NCI-H2171 (cell line): ENCODE measurements at regions not wholly inside any gene's neighbourhood (a gene's known extent, or its start where the extent isn't known, plus 50 kb on each side); places are given as distances from the start of the nearest gene placed in this dataset.
"Not testable (repeated sequence)": the region's sequence is repeated elsewhere in the genome, so short reads cannot be mapped to it uniquely, and the experiment has no call there.

Experiments used
- DNase-seq: peaks from one replicate; lab custom pipeline; 2025; lab: John Stamatoyannopoulos, UW

DNA sequence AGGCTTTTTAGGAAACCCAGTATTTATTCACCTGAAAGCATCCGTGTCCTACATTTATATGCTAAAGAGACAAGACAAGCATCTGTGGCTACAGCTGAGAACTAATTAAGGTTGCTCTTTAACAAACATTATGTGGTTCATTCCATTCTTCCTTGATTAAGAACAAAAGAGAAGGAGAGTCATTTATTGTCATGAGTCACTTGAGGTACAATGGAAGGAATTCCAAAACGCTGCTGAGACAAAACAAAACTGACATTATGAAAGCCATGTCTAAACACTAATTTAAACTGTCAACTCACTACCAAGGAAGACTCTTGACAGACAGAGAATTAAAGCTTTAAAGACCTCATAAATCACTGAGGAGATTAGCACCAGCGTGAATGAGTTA is 214.4 kb downstream of the BMP4 start:
- DNase-seq: no peak

DNA sequence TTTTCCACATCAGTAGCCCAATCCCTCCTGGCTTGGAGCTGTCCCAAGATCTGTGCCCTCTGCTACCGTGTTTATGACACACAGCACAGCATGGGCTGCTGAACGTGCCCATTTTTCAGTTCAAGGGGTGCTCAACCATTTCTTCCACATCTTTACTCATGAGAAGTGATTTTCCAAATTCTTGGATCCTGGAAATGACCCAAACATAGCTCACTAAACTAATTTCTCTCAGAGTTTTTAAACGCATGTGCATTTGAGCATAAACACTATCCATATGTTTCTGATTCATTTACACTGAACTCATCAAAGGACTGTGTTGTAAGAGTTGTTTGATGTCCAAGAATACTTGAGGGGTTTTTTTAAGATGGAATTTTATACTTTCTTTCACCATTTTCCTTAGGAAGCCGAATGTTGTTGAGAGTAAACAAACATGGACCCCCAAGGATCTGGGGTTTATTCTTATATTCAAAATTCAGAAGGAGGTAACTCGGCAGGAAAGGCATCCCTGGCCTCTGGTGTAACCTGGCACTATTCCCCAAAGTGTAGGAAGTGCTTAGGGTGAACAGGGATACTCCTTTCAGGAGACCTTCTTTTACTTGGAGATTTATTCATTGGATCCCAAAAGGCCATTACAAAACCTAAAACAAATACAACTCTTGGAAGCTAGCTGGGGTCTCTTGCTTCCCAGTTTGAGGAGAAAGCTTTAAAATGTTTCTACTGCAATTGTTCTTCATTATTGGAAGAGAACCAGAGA is 215.0 kb downstream of the BMP4 start:
- DNase-seq: no peak

DNA sequence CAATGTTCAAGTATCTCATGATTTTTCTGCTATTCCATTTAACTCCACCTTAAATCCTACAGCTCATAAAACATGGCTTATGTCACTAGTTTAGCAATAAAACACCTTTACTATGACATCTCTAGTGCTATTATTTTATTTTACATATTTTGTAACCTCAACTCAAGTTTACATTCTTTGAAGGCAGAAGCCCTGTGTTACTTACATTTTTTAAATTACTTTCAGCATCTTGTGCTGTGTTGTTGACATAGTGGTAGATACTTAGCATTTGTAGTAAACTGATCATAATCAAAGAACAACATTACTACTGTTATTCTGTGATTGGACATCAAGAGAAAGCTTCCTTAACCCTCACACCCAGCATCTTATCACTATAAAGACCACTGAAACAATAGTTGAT is 216.1 kb downstream of the BMP4 start:
- no peak for DNase-seq

DNA sequence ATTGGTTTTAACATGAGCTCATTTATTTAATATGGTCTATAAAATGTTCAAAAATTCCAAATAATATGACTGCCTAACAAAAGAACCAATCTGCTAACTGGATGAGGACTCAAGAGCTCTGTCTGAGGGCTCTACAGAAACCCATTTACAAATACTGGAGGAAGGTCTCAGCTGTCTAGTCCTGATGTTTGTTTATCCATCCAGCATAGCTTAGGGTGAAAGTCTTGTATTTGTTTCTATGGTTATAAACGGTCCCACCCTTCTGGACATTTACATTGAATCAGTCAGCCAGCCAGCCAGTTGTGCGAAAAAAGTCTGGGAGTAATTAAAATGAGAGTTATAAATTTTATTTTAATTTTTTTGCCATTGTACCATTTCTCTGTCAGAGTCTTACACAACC is 220.7 kb downstream of the BMP4 start:
- DNase-seq: no peak

DNA sequence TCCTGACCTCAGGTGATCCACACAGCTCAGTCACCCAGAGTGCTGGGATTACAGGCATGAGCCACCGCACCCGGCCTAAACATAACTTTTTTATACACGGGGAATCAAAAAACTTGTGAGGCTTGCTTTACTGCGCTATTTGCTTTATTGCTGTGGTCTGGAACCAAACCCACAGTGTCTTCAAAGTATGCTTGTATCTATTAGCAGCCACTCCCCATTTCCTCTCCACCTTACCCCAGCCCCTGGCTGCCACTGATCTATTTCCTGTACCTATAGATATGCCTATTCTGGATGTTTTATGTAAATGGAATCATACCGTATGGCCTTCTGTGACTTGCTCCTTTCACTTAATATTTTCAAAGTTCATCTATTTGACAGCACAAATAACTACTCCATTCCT is 233.4 kb downstream of the BMP4 start:
- DNase-seq: no peak

DNA sequence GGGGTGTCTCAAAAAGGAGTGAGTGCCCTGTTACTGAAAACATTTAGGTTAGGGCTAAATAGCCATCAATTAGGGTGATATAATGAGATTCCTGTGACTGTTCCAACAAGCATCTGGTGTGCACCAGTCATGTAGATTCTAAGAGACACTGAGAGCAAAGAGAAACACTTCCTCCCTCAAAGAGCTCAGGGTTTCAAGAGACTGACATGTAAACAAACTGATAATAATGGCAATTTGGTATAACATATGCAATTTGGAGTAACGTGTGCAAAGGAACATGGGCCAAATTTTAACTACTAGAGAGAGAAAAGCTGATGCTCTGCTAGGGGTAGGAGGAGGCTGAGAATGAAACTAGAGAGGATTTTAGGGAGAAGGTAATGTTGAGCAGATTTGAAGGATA is 237.1 kb downstream of the BMP4 start:
- DNase-seq: no peak

DNA sequence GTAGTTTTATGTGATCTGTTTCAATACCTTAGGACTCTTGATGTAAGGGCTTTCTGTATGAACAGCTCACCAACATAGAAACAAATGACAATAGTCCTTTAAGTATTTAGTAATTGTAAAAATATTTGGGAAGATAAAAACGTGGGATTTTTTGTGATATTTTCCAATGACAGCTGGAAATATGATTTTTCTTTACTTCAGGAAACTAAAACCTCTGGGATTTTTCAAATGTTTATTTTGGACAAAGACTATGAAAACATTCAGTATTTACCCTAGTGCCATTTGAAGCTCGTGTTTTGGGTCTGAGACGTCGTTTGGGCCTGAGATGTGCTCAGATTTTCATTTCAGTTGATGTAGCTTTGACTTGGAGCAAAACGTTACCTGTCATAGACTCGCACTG is 240.0 kb downstream of the BMP4 start:
- DNase-seq: no peak

DNA sequence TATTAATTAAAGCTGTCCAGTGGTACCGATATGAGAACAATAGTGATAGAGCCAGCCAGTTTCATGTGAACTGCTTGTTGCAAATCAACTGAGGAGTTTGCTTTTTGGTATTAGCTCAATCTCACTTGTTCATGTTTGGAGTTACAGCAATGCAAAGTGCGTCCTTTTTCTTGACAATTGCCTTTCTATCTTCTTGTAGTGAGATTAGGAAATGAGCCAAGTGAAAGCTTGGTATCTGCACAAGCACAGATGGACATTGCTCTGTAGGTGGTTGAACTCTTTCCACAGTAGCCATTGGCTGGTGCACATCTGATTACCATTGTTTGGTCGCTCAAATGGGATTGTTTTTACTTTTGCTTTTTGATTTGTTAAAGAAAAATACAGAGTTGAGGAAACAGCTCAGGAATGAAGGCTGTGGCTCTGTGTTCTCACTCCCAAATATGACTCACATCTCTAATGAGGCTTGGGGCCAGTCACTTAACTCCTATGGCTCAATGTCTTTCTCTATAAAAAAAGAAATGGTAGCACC is 241.4 kb downstream of the BMP4 start:
- DNase-seq: no peak

DNA sequence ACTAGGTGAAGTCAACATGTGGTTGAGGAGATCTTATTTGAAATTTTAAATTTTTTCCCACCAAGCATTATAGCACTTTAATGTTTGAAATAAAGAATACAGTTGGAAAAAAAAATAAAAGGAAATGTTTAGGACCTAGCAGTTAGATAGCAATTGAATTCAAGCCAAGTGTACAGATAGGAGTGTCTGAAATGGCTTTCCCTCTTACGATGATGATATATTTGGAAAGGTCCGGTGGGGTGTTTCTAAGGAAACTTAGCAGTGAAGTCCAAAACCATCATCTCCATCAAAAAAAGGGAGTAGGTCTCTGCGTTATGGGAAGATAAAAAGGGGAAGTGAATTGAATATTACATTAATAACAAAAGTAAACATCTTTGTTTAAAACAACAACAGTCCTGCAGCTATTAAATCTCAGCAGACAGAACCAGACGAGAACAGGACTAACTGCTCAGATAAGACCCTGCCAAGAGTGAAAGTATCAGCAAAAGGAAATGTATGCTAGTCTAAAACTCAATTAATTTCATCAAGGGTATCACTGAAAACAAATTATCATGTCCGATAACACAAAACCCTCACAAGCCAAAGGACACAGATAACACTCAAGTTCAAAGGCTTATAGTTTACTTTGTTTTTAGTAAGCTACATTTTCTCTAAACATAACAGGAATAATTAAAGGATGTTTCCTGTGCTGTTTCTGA is 242.0 kb downstream of the BMP4 start:
- DNase-seq: no peak

DNA sequence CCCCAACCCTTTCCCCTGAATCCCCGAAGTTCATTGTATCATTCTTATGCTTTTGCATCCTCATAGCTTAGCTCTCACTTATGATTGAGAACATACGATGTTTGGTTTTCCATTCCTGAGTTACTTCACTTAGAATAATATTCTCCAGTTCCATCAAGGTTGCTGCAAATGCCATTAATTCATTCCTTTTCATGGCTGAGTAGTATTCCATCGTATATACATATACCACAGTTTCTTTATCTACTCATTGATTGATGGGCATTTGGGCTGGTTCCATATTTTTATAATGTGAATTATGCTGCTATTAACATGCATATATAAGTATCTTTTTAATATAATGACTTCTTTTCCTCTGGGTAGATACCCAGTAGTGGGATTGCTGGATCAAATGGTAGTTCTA is 243.7 kb downstream of the BMP4 start:
- DNase-seq: not testable (repeated sequence)

DNA sequence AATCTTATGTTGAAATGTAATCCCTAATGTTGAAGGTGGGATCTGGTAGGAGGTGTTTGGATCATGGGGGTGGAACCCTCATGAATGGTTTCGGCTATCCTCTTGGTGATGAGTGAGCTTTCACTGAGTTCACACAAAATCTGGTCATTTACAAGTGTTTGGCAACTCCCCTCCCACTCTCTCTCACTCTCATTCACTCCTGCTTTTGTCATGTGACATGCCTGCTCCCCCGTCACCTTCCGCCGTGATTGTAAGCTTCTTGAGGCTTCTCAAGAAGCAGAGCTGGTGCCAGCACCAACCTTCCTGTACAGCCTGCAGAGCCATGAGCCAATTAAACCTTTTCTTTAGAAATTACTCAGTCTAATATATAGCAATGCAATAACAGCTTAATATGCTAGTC is 245.4 kb downstream of the BMP4 start:
- no peak for DNase-seq

DNA sequence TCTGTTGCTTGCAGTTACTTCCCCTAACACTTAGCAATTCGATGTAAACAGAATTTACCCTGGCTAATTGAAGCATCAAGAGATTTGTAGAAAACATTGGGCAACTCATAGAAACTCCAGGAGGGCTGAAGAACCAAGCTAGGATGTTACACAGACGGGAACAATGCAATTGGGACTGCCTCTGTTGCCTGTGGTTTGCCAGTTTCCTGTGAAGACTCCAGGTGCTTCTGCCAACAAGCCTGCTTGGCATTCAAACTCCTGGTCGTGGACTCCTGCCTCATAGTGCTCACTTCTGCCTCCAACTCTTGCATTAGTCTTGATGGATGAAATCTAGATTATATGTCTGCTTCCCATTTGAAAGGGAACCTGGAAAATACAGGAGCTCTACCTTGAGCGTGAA is 246.0 kb downstream of the BMP4 start:
- no peak for DNase-seq

DNA sequence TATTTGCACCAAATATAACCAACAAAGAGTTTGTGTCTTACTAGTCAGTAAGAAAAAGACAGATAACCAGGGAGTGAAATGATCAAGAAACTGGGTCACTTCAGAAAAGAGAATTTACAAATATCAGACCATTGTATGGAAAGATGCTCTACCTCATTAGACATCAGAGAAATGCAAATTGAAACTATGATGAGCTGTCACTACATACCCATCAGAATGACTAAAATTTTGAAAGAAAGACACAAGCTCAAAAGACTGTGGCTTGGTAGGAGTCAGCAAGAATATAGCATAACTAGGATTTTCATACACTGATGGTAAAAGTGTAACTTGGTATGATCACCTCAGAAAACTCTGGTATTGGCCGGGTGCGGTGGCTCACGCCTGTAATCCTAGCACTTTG is 247.2 kb downstream of the BMP4 start:
- no peak for DNase-seq

DNA sequence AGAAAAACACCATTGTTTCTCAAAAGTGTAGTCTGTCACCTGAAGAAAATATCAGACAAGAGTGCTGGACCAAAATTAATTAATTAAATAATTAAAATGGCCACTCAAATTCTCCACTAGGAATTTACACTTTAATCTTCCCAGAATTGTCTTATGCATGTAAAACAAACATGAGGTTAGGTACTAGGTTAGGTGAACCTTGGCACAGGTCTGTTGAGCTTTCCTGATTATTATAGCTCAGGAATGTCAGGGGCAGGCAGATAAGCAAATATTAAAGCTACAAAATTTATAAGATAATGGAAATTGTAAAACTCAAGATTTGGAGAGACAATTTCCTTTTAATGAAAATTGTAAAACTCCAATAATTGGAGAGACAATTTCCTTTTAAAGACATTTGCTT is 253.2 kb downstream of the BMP4 start:
- no peak for DNase-seq

DNA sequence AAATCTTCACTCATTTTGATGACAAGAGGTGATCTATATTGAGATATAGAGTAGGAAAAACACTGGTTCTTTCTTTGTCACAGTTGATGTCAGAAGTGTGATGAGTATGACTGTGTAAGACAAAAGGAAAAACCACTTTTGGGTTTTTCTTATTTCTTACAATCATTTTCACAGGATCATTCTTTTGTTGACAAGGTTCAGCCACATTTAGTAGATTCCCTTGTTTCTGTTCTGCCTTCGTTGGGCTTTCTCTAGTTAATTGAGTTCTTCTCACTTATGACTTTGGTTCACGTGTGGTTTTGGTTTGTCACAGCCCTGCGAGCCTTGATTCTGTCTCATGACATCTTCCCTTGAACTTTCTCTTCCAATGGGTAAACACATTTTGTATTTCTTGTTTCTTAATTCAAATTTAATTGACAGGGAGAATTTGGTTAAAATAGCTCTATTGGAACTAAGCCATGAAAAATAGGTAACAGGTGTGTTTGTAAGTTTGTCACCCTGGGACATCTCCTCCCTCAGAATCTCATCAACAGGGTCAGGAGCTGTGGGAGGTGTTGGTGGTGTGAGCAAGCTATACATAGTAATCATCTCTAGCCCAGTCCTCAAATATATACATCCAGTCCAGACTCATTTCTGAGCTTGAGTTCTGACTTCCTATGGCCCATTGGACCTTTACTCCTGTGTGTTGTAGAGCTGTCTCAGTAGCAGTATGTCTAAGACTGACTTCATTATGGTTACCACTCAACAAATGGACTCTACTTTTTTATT is 255.3 kb downstream of the BMP4 start:
- DNase-seq: no peak

DNA sequence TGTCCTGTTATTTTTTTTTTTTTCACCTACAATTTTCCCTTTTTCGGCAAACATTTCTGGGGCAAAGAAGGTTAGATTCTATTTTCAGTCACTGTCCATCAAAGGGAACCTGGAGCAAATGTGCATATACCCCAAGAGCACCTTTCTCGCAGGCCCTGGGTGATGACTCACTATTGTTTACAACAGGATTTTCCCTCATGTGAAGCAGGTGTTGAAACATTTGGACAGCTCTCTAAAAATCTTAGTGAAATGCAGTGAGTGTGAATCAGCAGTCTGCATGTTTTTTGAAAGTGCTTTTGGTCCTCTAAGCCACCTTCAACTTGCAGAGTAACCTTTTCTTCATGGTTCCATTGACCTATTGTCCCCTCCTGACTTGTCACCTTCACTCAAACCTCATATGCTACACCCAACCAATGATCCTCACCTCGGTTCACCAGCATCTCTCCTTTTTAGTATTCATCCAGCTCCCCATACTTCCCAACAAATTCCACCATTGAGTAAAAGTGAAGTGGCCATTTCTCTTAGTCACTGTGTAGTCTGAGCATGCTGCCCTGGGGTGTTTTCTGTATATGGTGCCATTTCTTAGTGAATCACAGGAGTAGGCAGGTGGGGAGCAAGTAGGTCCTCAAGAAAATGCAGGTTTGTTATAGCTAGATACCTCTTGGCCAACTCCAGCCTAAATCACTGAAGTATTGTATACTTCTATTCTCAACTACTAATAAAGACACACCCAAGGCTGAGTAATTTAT is 260.2 kb downstream of the BMP4 start:
- DNase-seq: no peak

DNA sequence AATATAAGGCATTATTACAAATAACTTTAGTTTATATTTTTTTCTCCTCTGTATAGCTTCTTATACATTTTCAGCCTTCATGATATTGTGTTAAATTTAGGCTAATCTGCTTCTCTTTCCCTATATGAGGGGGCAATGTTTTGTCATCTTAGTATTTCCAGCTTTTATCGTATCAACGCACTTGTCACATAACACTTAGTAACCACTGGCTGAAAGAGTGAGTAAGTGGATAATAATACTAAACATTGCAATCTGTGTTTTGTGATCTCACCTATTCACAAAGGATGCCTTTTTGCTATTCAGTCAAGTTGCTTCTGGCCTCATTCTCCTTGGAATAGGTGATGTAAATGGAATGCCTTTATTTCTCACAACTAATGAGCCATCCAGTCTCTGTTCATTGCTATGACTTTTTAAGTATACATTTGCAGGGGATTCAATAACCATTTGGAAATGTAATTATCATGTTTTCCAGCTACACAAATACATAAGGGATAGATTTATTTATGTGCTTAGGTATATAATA is 260.9 kb downstream of the BMP4 start:
- no peak for DNase-seq

DNA sequence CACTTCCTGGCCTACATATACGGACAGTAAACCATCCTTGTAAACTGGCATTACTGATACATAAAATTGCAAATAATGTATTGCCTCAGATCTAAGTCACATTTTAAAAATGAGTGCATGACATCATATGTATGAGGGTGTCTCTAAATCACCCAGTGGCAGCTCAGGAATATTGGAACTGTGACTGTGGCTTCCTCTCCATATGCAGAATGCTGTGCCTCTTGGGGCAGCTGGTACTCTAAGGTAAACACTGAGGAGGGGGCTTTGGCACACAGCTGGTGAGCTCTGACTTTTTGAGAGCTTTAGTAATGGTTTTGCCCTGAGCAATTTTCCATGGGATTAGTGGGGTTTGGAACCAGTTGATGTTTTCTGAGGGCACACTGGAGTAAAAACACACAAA is 263.7 kb downstream of the BMP4 start:
- no peak for DNase-seq

DNA sequence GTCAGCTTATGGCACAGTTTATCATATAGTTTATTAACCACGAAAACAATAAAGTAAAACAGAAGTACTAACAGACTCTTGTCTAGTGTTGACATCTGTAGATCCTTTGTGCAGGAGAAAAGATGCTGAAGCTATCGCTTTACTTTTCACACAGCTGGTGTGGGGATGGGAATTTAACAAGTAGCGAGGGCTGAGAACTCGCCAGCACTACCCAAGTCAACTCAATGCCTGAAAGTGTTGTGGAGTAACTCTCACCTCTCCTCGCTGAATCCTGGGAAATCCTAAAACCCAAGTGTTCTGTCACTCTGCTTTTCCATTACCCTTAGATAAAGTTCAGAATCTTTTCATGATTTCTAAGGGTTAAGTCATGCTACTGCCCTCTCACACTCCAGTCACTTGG is 264.2 kb downstream of the BMP4 start:
- DNase-seq: no peak

DNA sequence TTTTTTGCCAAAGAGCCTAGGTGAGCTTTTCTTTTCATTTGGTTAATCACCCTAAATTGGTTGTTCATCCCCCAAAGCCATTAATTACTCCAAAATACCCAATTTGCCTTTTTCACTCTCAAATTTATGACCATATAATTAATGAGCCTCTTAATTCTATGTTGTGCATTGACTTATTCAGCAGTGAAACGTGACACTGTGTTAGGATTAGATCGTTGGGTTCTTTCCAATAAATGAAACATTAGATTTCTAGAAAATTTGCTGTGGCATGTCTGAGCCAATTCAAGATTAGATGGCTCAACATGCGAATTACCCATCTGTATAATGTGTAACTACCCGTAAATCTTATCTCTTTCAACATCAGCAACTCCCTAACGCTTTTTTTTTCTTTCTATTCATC is 273.4 kb downstream of the BMP4 start:
- DNase-seq: peak; percentile 36

DNA sequence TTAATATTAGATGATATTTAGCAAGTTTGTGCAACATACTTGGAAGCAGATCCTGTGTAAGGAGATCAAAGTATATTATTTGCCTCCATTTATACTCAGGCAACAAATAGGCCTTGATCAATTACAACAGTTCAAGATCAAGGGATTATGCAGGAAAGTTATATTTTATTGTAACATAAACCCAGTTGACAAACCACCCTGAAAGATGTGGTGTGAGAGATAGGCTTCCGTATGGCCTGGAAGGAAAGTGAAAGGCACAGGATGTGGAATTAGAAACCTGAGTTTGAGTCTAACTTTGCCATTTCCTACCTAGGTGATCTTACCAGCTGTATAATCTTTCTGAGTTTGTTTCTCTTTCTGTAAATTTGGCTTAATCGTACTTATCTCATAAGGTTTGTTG is 284.1 kb downstream of the BMP4 start:
- DNase-seq: no peak

DNA sequence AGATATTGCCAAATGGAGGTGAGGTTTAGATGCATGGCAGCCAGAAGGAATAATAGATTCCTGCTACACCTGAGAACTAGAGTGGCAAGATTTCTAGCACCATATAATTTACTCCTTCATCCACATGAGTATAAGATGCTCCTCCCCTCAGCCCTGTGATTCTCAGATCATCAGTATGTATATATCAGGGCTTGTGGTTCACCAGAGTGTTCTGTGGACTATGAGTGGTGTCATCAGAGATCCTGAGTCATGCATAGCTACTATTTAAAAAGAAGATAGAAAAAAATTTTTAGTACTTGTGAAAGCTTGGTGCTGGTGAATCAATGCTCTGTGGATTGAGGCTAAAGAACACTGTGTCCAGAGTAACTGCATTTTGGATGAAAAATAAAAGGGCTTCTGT is 285.9 kb downstream of the BMP4 start:
- DNase-seq: no peak
